Astrocyte (in vitro differentiated cells and primary cell): ENCODE measurements at regions not wholly inside any gene's neighbourhood (a gene's known extent, or its start where the extent isn't known, plus 50 kb on each side); places are given as distances from the start of the nearest gene placed in this dataset.

ENCODE experiments used
- CTCF ChIP-seq: IDR thresholded peaks from 2 replicates; pipeline ENCODE4 v1.5.1; 2011; ENCODE audit warnings: low read depth, mild to moderate bottlenecking, inconsistent platforms, low read length, moderate library complexity; ENCODE audit not compliant: insufficient read depth
- EZH2 ChIP-seq: IDR thresholded peaks from 2 replicates; pipeline ENCODE4 v1.6.1; 2012; ENCODE audit warnings: mild to moderate bottlenecking, low read length, inconsistent platforms; ENCODE audit not compliant: insufficient read depth

- TF ChIP-seq CTCF (no peak), EZH2 (no peak)
These were observed 2711.5 kb downstream of the ARAP2 start for GRCh38 chr4:33532821-33533220.
